HG03039 (cell line): ENCODE measurements at regions not wholly inside any gene's neighbourhood (a gene's known extent, or its start where the extent isn't known, plus 50 kb on each side); places are given as distances from the start of the nearest gene placed in this dataset.

Experiments
- ATAC-seq: cut with Tn5 transposase; IDR thresholded peaks from one replicate; pipeline ENCODE4 v1.9.1; 2021; ENCODE audit warnings: mild to moderate bottlenecking, moderate library complexity; ENCODE audit not compliant: unreplicated experiment

- no peak for ATAC-seq
Measured at GRCh38 chr3:10695595-10696285, 120.3 kb upstream of the SLC6A11 start.

DNA sequence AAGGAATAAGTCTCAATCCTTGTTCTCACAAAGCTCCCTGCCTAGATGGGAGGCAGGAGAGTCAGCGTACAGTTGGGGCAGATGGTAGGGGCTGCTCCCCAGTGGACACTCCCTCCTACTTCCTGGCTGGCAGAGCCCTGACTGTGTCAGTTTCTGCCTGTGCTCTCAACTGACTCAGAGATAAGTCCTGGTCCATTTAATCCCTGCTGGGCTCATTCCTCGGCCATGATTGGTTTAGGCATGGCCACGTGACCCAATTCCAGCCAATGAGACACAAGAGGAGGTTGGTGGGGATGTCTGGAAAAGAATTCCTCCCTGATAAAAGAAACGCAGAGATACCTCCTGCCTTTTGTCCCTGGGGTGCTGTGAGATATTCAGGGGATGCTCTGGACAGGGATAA, 118.1 kb upstream of the SLC6A11 start:
- no peak for ATAC-seq

DNA sequence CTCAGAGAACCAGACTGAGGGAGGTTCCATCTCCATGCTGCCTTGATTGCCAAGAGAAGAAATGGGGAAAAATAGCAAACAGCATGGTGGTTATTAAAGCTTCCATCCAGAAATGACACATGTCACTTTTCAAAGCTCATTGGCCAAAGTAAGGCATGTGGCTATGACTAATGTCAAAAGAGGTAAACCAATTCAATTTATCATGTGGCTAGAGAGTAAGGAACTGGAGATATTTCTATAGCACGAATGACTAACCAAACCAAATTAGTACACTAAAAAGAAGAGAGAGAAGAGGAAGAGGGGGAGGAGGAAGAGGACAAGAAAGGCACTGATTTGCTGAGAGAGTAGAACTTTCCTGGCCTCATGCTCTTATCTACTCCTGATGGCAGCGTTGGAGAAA, 115.2 kb upstream of the SLC6A11 start:
- no peak for ATAC-seq

DNA sequence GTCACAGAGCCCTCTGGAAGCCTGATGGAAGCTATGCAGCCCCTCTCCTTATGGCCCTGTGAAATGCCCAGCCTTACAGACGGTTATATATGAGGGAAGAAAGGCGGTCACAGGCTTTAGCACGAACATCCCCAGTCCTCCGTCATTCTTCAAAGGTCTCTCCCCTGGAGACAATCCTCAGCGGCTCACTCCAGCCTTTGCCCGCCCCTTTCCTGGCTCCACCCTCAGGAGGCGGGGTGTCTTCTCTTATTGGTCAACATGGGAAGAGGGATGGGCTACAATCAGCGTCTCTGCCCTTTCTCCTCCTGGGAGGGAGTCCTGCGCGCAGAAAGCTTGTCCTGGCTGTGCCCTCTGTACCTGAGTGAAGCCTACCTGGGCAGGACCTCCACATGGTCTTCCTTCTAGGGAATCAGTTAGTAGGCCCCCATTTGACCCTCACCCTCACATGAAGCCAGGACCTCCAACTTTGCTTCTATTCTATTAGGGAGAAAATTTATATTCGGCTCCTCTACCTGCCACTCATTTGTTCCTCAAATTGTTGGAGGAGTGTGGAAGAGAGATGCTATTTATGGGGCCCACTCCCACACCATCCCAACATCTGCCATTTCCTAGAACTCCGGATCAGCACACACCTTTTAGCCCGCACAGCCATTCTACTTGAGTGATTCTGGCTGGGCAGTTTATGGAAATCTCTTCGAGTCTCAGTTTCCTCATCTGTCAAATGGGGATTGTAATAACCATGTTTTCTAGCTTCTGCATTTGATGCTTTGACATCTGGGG, 112.9 kb upstream of the SLC6A11 start:
- no peak for ATAC-seq

DNA sequence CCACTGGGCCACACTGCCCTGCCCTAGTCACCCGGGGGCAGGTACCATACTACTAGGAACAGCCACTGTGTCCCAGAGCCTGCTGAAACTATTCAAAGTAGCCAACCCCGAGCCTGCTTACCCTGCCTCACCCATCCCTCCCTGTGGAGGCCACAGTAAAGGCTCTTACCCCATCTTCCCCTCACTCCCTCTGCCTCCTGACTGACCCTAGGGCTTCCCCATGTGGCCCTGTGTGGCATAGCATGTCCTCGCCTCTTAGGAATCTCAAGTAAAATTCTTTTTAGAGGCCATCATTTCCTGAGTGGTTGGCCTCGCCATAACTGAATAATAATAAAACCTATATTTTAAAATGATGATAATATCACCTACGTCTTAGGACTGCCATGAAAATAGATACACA, 112.2 kb upstream of the SLC6A11 start:
- no peak for ATAC-seq

- no peak for ATAC-seq
Measured at GRCh38 chr3:10706156-10706739, 109.8 kb upstream of the SLC6A11 start.

GRCh38 chr3:10706740-10707399, 109.2 kb upstream of the SLC6A11 start:
- ATAC-seq = no peak

- no peak for ATAC-seq
Measured at GRCh38 chr3:10707400-10708215, 108.4 kb upstream of the SLC6A11 start.

DNA sequence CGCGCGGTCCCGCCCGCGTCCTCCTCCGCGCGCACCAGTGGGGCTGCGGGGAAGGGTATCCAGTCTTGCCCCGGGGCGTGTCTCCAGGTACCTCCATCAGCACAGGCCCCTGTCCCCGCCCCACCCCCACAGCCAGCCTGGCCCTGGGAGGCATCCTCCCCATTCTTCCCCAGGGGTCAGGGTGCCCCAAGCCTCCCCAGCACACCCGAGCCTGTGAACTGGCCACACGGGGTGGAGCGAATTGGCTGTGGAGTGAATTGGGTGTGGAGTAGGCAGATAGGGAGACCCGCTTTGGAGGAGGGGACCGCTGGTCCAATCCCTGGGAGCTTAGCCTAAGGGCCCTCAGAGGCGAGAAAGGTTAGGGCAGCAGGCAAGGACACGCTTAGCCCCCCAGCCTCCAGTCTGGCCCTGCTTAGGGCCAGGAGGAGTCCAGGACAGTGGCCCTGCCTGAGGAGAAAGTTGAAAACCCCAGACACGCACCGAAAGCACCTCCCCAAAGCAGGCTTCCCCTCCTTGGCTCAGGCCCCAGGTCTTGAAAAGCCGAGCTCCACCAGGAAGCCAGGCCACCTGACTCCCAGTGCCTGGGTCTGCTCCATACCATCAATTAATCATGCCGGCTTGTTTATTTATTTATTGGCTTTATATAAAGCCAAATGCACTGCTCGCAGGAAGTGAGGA, 107.7 kb upstream of the SLC6A11 start:
- no peak for ATAC-seq

- no peak for ATAC-seq
Measured at GRCh38 chr3:10709110-10709781, 106.8 kb upstream of the SLC6A11 start.

- no peak for ATAC-seq
Measured at GRCh38 chr3:10712121-10712520, 103.9 kb upstream of the SLC6A11 start.

- no peak for ATAC-seq
Measured at GRCh38 chr3:10713656-10714055, 102.4 kb upstream of the SLC6A11 start.

DNA sequence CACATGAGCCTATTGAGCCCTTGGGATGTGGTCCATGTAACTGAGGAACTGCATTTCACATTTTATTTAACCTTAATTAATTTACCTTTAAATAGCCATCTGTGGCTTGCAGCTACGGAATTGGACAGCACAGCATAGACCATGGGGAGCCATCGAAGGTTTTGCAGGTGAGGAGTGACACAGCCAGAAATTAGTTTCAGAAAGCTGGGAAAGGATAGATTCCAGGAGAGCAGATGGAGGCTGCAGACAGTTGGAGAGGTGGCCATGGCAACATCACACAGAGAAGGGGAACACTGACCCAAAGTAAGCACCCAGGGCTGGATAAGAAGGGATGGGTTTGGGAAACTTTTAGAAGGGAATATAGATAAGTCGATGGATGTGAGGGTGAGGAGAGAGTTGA, 100.1 kb upstream of the SLC6A11 start:
- no peak for ATAC-seq

GRCh38 chr3:10716964-10717363, 99.1 kb upstream of the SLC6A11 start:
- no peak for ATAC-seq

GRCh38 chr3:10717756-10718155, 98.3 kb upstream of the SLC6A11 start:
- ATAC-seq = no peak

DNA sequence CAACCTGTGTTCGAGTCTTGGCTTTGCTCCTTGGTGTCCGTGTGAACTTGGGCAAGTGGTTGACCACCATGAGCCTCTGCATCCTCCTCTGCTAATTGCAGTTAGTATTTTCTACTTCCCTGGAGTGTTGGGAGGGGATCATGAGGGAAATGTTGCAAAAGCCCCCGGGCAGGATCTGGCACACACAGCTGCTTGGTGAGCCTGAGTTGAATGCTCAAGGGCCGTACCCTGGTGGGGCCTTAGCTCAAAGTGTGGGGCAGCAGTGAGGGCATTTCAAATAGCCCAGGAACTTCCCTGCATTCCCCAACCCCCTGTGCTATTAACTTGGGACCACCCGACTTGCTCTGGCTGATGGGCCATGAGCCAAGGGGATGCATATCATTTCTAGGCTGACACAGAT, 94.9 kb upstream of the SLC6A11 start:
- no peak for ATAC-seq

GRCh38 chr3:10722911-10723310, 93.1 kb upstream of the SLC6A11 start:
- no peak for ATAC-seq

DNA sequence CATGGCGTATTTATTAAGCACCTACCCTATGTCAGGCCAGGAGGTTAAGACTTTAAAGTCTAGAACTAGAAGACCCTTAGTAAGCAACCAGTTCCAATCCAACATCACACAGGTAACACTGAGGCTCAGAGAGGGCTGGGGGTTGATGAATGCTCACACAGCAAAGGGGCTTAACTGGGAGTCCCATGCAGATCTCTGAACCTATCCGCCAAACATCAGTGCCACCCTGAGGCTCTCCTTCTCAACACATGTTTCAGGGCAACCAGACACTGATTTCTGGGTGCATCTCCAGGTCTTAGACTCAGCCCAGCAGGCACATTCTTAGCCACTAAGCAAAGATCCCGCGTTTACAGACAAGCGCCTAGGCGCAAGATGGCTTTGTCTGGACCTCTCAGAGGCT, 92.0 kb upstream of the SLC6A11 start:
- no peak for ATAC-seq

DNA sequence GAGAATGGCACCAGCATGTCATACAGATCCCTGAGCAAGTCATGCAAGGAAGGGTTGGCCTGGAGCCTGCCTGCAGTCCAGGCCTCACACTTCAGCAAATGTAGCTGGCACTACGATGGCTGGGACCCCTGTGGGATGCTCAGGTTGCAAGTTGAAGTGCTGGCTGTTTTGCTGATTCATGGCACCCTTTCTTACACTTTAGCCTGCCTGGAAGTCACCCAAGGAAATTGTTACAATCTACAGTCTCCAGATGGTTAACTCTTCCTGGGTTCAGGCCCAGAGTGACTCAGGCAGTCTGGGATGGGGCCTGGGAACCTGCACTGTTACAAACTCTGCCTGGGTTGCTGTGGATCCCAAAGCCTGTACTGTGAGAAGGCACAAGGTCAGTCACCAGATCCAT, 91.0 kb upstream of the SLC6A11 start:
- ATAC-seq = no peak

GRCh38 chr3:10725846-10726245, 90.2 kb upstream of the SLC6A11 start:
- no peak for ATAC-seq
